GM21360 (cell line): ENCODE measurements at regions not wholly inside any gene's neighbourhood (a gene's known extent, or its start where the extent isn't known, plus 50 kb on each side); places are given as distances from the start of the nearest gene placed in this dataset.

Experiments
- ATAC-seq: cut with Tn5 transposase; IDR thresholded peaks from one replicate; pipeline ENCODE4 v1.9.1; 2021; ENCODE audit warnings: mild to moderate bottlenecking, moderate library complexity; ENCODE audit not compliant: unreplicated experiment

- ATAC-seq: no peak
Observed at GRCh38 chr4:177100307-177100706, 209.4 kb upstream of the NEIL3 start.

GRCh38 chr4:177103619-177104018 lies 206.1 kb upstream of the NEIL3 start:
- ATAC-seq: no peak

- ATAC-seq: no peak
Observed at GRCh38 chr4:177105536-177105935, 204.1 kb upstream of the NEIL3 start.

GRCh38 chr4:177107288-177107921 lies 202.3 kb upstream of the NEIL3 start:
- ATAC-seq: no peak

- ATAC-seq: no peak
Observed at GRCh38 chr4:177108708-177109107, 201.0 kb upstream of the NEIL3 start.

GRCh38 chr4:177109769-177110168 lies 199.9 kb upstream of the NEIL3 start:
- no peak for ATAC-seq

- ATAC-seq: no peak
Observed at GRCh38 chr4:177116161-177116560, 193.5 kb upstream of the NEIL3 start.

- ATAC-seq: no peak
Observed at GRCh38 chr4:177117256-177117655, 192.4 kb upstream of the NEIL3 start.

- ATAC-seq: no peak
Observed at GRCh38 chr4:177118596-177118995, 191.1 kb upstream of the NEIL3 start.

GRCh38 chr4:177119021-177119471 lies 190.6 kb upstream of the NEIL3 start:
- no peak for ATAC-seq

- no peak for ATAC-seq
Observed at GRCh38 chr4:177119691-177120090, 190.0 kb upstream of the NEIL3 start.

- no peak for ATAC-seq
Observed at GRCh38 chr4:177123811-177124210, 185.9 kb upstream of the NEIL3 start.

GRCh38 chr4:177124349-177125064 lies 185.2 kb upstream of the NEIL3 start:
- ATAC-seq: no peak

- no peak for ATAC-seq
Observed at GRCh38 chr4:177125656-177126055, 184.0 kb upstream of the NEIL3 start.

- no peak for ATAC-seq
Observed at GRCh38 chr4:177127658-177128057, 182.0 kb upstream of the NEIL3 start.

- no peak for ATAC-seq
Observed at GRCh38 chr4:177128306-177128705, 181.4 kb upstream of the NEIL3 start.

- ATAC-seq: no peak
Observed at GRCh38 chr4:177131736-177132135, 177.9 kb upstream of the NEIL3 start.

- ATAC-seq: no peak
Observed at GRCh38 chr4:177147668-177148067, 162.0 kb upstream of the NEIL3 start.

GRCh38 chr4:177155454-177155853 lies 154.2 kb upstream of the NEIL3 start:
- no peak for ATAC-seq

GRCh38 chr4:177159600-177159999 lies 150.1 kb upstream of the NEIL3 start:
- no peak for ATAC-seq

- ATAC-seq: no peak
Observed at GRCh38 chr4:177161781-177162180, 147.9 kb upstream of the NEIL3 start.

- no peak for ATAC-seq
Observed at GRCh38 chr4:177163532-177163931, 146.1 kb upstream of the NEIL3 start.

- no peak for ATAC-seq
Observed at GRCh38 chr4:177171588-177171987, 138.1 kb upstream of the NEIL3 start.
